Dedifferentiated amniotic fluid mesenchymal stem cell (primary cell): ENCODE measurements at regions not wholly inside any gene's neighbourhood (a gene's known extent, or its start where the extent isn't known, plus 50 kb on each side); places are given as distances from the start of the nearest gene placed in this dataset.

Experiments
- DNase-seq: peaks from one replicate; pipeline ENCODE4 v3.0.0-alpha.2; 2016; ENCODE audit errors: extremely low spot score

- no peak for DNase-seq
These were observed 160.5 kb downstream of the FGF18 start for GRCh38 chr5:171579976-171580411.

GRCh38 chr5:171580502-171581265 lies 161.2 kb downstream of the FGF18 start:
- no peak for DNase-seq

GRCh38 chr5:171581781-171582180 lies 162.3 kb downstream of the FGF18 start:
- DNase-seq = no peak

DNA sequence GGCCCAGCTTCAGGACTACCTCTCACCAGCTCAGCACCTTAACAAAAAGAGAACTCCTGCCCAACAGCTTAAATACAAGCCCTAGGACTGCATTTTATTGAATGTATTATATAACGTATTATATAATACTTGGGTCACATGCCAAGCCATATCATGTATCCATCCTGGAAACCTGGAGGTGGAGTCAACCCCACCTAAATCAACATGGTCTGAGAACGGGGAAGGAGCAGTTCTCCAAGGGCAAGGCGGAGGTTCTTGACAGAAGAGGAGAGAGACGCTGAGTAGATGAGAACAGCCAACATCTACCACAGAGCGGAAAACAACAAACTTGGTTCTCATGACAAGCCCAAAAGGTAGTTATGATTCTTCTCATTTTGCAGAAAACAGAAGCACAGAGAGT lies 163.4 kb downstream of the FGF18 start:
- DNase-seq = no peak

- DNase-seq = no peak
These were observed 166.5 kb downstream of the FGF18 start for GRCh38 chr5:171585981-171586380.

- no peak for DNase-seq
These were observed 167.0 kb downstream of the FGF18 start for GRCh38 chr5:171586436-171586835.

GRCh38 chr5:171588046-171588445 lies 168.6 kb downstream of the FGF18 start:
- DNase-seq = no peak

GRCh38 chr5:171588790-171589189 lies 169.3 kb downstream of the FGF18 start:
- DNase-seq = no peak

DNA sequence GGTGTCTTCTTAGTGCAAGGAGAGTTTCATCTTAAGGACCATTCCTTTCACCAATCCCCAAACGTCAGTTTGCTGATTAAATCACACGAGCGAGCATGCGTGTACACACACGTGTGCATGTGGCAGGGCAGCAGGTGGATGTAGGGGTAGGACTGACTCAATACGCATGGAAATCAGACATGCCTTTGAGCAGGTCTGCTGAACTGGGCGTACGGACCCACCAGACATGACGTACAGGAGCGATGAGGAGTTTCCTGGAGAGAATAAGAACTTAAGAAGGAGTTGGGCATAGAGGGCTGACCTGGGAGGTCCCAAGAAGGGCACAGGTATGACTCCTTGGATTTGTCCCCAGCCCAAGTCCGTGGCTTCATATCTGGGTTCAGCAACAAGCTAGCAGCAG lies 170.0 kb downstream of the FGF18 start:
- DNase-seq = no peak

DNA sequence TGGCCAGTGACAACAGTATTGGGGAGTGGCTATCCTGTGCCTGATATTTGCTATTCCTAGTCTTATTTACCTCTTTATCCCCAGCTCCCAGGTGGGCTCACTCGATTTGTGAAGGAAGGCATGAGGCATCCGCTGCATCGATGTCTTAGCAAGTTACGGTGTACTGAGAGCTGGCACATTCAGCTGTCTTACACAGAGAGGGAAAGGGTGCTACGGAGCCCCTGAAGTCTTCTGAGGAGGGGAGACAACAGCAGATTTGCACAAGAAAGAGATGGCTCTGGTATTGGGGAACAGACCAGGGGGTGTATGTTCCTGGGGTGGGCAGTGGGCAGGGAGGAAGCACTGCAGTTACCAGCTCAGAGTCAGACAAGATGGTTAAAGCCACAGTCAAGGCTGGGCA lies 172.6 kb downstream of the FGF18 start:
- DNase-seq = no peak

DNA sequence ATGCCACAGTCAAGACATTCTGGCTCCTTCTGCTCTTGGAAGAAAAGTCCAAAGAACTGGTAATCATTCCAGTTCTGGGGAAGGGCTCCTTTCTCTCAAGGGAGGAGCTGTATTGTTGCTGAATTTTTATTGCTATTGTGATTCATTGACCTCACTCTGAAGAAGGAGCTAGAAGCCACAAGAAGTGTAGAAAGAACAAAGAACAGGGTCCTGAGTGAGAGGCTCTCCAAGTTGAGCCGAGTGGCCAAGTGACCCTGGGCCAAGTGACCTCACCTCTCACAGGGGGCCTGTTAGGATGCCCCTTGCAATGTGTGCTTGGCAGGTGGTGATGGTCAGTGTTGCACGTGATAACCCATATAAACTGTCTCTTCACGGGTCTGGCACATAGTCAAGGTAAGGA lies 173.3 kb downstream of the FGF18 start:
- DNase-seq = no peak

DNA sequence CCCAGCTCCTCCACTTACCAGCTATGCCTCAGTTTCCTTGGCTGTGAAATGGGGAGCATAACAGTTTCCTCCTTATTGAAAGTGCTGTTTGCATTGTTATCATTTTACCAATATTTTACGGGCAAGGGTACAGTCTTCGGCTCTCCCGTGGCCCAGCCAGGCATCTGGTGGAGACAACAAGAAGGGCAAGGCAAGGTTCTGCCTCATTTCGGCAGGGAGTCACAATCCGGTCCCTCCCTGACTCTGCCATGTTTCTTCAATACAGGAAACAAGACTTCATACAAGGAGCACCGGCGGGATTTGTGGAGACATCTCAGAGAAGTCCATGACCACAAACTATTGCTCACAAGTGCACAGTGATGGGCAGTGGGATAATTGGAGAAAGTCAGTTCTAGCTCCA lies 174.0 kb downstream of the FGF18 start:
- no peak for DNase-seq

DNA sequence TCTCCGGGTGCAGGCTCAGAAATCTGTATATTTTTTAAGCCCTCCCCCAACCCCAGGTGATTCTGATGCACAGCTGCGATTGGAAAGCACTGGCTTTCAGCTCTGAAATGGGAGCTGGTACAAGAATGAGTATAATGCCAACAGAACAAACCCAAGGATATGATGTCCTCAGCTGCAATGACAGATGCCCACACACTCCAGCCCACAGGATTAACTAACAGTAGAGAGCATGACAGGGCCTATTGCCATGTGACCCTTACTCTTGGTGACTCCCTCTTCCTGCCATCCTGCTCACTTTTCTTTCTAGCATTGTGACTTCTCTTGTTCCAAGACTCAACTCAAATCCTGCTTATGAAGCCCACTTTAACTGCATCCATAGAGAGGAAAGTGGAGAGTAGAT lies 174.5 kb downstream of the FGF18 start:
- no peak for DNase-seq

- DNase-seq = no peak
These were observed 176.0 kb downstream of the FGF18 start for GRCh38 chr5:171595401-171595800.

DNA sequence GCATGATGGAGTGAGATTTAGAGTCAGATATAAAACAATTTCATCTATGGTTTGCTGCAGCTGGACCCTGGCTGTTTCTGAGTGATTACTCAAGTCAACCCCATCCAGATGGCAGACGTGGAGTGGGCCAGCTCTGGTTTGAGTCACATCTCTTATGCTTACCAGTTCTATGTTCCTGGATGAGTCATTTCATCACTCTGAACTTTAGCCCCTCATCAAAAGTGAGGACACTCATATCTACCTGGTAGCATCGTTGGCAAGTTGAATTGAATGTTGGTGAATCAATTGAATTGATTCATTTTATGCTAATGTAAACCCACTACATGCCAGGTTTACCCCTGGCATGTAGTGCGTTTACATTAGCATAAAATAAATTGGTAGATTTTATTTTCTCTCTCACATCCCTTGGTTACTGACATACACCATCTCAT lies 176.4 kb downstream of the FGF18 start:
- no peak for DNase-seq

DNA sequence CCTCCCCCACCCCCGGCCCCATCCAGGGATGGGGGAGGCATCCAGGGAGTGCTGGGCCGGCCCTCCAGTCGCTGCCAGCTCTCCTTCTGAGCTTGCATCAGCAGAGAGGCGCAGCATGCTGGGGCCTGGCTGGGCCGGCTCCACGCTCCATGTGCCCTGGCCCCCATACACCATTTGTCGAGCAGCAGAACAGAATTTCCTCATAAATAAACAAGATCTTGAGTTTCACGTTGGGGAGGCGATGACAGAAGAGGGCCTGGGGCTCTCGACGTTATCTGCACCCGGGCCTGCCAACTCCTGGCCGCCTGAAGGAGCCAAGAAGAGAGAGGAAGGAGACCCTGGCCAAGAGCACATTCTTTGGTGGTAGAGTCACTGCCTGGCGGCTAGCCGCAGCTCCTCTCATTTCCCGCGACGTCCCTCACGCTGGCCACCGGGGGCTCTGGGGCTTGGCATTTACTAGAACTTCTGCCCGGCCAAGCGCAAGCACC lies 177.0 kb downstream of the FGF18 start:
- DNase-seq = peak; percentile 36

DNA sequence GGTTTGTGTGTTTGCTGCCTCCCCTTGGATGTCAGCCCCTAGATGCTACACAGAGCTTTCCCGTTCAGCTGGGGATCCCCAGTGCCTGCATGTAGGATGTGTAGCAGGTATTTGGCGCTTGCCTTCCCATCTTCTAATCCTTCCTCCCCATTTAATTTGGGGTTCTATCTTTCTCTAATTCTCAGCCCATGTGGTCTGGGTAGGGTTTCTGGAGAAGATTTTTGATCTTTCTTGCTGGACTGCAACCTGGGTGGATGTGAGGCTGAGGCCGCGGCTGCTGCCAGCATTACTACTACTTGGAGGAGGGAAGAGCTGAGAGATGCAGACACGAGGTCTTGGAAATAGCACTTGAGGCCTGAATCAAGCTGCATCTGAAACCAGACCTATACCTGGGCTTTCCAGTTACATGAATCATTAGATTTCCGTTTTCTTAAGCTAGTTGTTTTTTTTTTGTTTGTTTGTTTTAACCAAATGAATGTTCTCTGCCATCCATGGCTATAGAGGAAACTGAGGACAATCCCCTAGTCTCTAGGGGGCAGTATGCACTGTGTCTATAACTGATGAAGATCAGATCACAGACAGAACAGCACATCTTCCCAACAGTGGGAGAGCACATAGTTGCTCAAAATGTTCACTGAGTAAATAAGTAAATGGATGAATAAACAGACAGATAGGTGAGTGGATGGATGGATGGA lies 178.6 kb downstream of the FGF18 start:
- no peak for DNase-seq

- DNase-seq = no peak
These were observed 179.2 kb downstream of the FGF18 start for GRCh38 chr5:171598641-171599152.

GRCh38 chr5:171599411-171599810 lies 180.0 kb downstream of the FGF18 start:
- no peak for DNase-seq

DNA sequence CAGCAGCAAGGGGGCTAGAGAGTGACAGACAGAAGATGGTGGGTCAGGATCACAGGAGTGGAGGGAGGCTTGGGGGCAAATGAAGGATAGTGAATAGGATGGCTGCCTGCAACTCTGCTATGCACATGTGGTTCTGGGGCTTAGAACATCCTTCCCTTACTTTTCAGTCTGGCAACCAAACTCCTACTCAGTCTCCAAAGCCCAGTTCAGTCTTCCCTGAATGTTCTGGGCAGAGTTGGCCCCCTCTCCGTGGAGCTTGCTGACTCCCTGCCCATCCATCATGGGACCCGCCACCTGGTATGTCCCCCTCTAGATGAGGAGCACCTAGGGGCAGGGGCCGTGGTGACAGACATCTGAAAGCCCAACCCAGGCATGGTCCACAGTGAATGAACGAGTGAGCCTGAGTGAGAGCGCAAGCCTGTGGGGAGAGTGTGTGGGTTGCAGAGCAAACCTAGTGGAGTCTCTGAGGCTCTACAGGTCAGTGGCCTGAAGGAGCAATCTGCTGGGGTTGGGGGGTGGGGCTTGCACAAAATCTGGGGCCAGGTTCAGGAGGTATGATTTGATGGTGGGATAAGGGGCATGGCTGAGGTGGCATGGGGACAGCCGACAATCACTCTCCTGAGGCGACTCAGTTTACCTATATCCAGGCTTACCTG lies 180.6 kb downstream of the FGF18 start:
- no peak for DNase-seq

GRCh38 chr5:171600741-171601265 lies 181.4 kb downstream of the FGF18 start:
- DNase-seq = no peak

- no peak for DNase-seq
These were observed 181.9 kb downstream of the FGF18 start for GRCh38 chr5:171601266-171601881.
